NCI-H2196 (cell line): ENCODE measurements at regions not wholly inside any gene's neighbourhood (a gene's known extent, or its start where the extent isn't known, plus 50 kb on each side); places are given as distances from the start of the nearest gene placed in this dataset.
"Not testable (repeated sequence)": the region's sequence is repeated elsewhere in the genome, so short reads cannot be mapped to it uniquely, and the experiment has no call there.

Experiments
- DNase-seq: peaks from one replicate; lab custom pipeline; 2025; ENCODE audit not compliant: unreplicated experiment; lab: John Stamatoyannopoulos, UW

DNA sequence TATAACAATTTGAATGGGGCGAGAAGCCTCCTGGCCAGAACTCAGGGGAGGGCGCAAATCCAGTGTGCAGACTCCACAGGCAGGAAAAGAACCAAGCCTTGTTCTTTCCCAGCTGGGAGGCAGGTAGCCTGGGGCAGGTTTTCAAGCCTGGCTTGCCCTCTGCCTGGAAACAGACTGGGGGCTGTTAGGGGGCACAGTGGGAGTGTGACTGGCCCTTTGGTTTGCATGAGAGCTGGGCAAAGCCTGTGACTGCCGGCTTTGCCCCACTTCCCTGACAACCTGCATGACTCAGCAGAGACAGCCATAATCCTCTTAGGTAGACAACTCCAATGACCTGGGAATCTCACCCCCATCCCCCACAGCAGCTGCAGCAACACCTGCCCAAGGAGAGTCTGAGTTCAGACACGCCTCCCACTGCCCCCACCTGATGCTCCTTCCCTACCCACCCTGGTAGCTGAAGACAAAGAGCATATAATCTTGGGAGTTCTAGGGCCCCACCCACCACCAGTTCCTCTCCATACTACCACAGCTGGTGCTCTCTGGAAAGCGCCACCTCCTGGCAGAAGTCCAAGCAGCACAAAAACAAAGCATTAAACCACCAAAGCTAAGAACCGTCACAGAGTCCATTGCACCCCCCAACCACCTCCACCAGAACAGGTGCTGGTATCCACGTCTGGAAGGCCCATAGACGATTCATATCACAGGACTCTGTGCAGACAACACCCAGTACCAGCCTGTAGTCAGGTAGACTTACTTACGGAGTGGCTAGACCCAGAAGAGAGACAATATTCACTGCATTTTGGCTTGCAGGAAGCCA, 402.5 kb downstream of the STK39 start:
- DNase-seq: peak; percentile 80

DNA sequence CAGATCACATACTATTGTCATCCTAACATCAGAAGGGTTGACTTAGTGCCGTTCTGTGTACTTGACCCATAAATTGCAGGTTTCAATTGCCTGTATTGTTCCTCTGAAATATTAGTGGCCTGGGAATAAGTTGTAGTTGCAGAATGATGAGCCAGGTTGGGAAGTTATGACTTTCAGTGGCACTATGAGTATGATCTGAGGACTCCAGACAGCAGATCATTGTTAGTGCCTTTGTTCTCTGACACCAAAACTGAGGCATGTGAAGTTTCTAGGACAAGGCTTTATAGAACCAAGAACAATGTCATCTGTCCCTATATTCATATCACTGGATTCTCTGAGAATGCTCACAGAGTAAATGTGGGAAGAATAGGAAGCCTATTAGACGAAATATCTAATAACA, 403.7 kb downstream of the STK39 start:
- DNase-seq: no peak

DNA sequence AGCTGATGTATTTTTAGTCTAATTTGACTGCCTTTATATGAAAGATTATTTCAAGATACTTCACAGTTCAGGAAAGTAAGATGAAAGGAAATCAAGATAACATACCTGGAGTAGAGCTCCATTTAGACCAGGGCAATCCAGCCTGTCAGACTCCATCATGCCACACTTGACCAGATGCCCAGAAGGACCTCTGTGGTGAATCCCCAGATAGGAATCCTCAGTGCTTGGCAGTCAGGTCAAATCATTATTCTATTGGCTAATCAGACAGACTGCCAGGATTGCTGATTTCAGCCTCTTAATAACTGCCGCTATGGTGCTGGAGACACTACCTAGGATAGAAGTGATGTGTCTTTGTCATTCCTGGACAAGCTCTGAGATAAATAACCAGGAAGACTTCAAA, 404.2 kb downstream of the STK39 start:
- no peak for DNase-seq

DNA sequence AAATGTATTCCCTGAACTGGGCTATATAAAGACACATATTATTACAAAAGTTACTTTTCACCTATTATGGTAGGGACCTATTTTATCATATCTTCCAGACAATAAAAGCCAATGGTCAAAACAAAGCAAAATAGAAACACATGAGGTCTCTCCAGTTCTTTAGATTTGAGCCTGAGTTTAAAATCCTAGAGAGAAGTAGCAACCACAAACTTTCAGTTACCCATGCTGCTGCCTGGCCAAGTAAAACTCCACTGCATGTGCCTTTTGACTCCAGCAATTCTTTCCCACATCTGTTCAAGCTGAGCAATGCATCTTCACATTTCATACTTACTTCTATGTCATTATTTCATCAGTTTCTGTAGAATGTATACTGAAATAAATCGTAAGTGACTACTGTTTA, 405.3 kb downstream of the STK39 start:
- no peak for DNase-seq

DNA sequence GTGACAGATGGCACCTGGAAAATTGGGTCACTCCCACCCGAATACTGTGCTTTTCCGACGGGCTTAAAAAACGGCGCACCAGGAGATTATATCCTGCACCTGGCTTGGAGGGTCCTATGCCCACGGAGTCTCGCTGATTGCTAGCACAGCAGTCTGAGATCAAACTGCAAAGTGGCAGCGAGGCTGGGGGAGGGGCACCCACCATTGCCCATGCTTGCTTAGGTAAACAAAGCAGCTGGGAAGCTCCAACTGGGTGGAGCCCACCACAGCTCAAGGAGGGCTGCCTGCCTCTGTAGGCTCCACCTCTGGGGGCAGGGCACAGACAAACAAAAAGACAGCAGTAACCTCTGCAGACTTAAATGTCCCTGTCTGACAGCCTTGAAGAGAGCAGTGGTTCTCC, 412.1 kb downstream of the STK39 start:
- not testable (repeated sequence) for DNase-seq

DNA sequence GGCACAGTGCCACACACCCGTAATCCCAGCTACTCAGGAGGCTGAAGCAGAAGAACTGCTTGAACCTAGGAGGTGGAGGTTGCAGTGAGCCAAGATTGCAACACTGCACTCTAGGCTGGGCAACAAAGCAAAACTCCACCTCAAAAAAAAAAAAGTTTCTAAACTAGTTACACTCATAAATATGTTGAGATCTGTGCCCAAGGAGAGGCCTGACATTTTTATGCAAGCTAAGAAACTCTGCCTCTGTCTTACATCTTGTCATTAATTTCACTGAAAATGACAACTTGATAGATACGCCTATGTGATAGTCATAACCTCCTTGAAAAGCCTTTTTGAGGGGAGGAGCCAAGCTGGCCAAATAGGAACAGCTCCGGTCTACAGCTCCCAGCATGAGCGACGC, 412.7 kb downstream of the STK39 start:
- DNase-seq: no peak

DNA sequence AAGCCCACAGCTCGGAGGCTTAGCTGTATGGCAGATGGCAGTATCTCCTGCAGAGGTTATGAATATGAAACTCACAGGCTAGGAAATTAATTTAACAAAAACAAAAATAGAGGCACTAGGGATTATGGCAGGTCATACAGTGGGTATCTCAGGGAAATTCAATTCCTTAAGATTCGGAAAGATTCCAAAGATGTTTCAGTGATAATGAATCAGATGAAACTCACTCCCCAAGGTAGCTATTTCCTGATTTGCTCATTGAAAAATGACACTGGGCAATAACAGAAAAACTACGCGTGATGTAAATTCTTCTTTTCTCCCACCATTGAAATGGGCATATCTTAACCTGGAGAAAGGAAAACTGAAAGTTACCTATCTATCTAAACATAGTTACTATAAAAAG, 414.1 kb downstream of the STK39 start:
- no peak for DNase-seq

DNA sequence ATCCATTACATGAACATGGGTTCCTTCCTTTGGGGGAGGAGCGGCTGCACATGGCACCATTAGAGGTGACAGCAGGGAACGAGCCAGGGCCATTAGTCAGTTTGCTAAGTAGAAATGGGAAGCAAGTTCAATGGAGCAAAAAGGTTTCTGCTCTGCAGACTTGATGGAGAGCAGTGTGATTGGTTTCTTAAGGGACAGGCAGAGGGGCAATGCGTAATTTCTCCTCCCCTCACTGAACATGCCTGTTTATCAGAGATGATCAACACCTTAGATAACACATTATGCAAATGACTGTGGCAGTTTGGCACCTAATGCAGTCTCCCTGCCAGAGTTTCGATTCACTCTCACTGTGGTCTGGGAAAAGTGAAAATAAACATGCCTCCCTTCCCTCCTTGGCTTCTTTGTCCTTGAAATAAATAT, 414.5 kb downstream of the STK39 start:
- no peak for DNase-seq

DNA sequence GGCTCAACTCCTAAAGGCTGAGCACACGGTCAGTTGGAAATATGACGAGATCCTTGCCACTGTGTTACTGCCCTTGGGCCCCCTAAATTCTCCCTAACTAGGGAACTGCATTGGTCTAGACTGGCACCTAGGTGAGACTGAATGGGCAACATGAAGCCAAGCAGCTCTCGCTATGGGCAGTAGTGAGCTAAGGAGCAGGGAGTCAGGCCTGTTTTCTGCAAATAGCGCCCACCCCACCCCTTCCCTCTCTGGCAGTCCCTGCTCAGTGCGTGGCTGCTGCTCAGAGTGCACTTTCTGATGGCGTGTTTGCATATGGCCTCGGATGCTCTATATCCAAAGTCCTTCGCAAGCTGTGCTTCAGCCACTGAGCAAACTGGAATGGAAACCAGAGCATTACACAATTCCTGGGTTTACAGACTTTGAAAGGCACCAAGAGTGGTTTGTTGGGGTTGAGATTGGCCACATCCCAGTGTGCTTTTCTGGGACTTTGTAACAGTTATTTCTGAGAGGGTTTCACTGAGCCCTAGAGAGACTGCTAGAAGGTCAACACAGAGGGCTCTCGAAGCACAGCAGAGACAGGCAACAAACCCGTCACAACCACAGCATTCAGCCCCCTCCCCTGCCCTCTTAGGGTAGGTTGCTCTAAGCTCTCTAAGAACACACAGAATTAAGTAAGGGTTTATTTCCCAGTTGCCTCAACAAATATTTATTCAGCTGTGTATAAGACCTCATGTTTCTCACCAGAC, 419.9 kb downstream of the STK39 start:
- DNase-seq: no peak

DNA sequence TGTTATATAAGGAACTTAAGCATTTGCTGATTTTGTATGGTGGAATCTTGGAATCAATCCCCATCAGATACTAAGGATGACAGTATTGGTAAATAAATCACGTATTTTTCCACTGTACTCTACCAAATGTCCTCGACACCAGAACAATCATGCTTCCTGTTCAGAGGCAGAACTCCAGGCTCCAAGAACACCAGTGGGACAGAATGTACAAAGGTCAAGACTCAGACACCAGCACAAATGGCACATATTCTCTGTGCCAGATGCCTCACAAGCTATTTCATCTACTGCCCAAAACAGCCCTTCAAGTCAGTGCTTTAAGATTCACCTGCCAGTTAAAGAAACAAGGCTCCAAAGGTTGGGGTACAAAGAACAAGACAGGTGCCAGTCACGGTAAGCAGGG, 420.5 kb downstream of the STK39 start:
- DNase-seq: no peak

DNA sequence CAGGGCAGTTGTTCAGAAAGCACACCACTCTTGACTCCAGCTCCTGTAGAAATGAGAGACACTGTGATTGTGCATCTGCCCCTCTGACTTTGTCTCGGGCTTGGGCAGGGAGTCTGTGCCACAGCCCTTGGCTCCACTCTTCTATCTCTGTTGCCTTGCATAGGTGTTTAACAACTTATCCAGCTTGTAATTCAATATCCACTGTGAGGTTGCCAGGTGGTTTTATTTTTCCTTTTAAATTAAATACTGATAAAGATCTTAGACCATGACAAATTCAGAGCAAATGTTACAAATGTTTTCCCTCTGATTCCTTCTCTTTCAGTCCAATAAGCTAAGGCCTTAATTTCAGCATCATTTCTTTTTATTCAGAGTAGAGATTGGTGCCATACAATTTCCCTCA, 421.7 kb downstream of the STK39 start:
- no peak for DNase-seq

DNA sequence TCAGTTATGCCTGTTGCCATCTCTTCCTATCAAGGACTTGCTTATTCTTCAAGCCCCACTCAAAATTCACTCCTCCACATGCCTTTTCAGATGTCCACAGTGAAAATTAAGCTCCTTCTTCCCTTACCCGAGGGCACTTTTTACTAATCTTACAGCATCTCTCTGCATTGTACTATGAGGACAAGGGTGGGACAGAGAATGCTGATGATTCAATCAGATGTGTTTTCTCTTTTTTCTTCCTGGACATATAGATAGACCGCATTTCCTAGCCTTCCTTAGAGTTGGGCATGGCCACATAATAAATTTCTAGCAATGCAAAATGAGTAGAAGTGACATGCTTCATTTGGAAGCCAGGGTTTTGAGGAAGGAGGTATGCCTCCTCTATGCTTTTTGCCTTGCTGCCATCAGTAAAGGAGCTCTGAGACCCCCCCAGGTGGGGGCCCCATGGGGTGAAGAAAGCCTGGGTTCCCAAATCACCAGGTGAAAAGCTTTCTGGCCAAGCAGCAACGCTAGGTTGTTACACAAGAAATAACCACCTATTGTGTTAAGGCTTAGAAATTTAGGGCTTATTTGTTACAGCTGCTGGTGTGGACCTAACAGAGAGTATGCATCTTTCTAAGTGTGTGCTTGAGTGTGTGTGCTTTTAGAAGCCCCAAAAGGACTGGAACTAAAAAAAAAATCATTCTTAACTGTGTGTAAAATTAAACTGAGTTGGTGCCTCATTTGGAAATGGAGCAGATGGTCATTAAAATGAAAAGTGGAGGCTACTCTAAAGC, 424.5 kb downstream of the STK39 start:
- DNase-seq: no peak

DNA sequence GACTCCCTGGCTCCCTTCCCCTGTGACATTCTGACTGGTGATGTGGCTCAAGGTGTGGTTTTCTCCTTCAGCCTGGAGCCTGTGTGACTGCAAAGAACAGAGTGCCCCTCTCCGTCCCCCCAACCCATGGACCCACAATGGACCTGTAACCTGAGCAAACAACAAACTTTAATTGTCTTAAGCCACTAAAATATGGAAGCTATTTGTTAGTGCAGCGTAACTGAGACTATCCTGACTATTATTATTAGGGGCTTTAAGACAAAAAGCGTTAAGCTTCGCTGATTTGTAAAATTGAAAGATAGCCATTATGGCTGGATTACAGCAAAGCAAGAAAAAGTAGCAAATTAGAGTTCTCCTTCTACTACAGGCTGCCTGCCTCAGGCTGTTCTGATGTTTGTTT, 426.9 kb downstream of the STK39 start:
- no peak for DNase-seq

DNA sequence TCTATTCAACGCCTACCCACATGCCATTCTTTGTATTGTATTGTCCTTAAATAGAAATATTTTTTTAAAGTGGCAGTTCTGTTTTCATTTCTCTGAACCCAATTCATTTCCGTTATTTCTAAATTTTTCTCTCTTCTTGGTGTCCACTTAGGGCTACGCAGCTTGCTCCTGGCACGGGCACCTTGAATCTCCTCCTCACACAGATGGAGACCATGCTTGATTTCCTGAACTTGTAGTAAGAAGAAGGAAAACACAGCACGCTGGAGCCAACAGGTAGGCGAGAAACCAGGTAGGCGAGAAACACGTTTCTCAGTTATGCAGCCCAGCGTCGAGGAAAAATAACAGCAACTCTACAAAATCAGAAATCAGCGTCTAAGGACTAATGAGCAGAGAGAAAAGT, 428.9 kb downstream of the STK39 start:
- DNase-seq: no peak

DNA sequence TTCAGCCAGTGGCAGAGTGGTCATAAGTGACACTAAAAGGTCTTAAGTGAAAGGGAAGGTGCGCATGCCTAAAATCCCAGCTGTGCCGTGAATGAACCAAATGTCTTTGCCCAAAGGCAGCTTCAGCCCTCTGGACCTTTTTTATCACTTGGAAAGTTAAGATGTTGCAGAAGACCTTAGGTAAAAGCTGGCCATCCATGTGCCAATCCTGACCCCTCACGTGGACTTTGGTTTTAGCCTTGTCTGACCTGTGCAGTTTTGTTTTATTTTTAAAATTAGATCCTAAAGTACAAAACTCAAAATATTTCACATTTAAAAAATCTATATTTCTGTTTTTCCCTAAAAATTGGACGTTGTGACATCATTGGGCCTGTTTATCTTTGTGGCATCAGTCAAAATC, 429.5 kb downstream of the STK39 start:
- no peak for DNase-seq

DNA sequence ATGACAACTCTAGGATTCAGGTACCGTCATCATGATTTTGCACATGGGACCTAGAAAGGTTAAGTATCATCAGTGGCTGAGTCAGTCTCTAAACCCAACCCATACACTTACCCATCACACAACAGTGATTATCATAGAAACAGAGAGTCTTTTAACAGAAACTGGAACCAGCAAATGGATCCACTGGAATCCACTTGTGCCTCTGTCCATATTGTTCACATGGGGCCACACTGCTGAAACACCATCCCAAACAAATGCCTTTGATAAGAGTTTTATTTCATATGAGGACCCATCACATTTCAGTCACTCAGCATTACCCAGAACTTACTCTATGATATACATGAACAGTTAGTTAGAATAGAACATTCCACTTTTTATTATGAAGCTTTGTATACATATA, 430.0 kb downstream of the STK39 start:
- DNase-seq: no peak

DNA sequence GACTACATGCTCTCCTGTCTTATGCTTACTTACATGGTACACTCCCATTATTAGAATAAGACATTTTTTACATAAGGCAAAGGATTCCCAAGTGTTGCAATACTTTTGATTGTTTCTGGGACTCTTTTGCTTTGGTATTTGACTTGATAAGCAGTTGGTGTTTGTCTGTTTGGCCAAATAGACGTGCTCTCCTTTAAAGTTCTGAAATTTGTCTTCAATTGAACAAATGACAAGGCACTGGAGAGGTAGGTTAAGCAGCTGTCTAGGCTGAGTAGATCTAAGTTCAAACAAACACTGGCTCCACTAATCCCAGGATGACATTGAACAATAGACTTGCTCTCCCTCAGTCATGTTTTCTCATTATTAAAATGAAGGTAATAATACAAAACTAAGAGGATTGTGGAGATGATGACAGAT, 430.5 kb downstream of the STK39 start:
- no peak for DNase-seq

DNA sequence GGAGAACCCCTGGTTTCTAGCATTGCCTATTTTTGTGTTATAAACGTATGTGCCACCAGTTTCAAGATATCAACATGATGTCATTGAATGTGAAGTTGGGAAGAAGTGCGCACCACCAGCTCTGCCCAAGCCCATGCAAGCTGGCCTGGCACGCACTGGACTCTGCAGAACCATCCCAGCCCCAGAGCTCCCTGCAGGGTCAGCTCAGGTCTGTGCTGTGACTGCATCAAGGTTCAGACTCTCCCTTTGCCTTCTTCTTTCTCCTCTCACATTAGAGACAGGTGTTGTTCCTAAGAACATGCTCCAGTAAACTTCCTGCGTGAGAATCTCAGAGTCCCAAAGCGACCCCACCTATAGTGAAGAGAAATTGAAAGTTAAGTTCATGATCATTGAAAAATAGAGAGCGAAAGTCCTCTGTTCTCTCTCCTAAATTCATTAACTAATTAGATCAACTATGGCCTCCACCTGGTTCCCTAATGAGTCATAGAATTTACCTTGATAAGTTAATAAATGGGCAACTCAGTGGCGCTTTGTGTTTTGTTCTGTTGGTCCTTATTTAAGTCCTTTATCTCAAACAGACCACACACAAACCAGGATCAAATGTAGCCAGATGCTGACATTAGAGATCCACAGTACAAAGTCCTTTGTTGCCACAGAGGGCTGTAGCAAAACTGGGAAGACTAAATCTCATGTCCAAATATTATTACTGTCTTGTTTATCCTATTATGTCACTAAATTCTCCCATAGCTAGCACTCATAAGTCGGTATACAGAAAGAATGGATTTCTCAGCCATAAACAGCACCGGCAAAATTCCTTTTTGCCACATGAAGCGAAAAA, 432.3 kb downstream of the STK39 start:
- DNase-seq: no peak

DNA sequence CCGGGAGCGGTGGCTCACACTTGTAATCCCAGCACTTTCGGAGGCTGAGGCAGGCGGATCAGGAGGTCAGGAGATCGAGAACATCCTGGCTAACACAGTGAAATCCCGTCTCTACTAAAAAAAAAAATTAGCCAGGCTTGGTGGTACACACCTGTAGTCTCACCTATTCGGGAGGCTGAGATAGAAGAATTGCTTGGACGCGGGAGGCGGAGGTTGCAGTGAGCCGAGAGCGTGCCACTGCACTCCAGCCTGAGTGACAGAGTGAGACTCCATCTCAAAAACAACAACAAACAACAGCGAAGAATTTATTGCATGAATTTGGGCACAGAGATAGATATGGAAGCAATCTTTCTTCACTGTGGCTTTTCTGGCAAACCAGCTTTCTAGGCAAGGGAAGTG, 432.9 kb downstream of the STK39 start:
- not testable (repeated sequence) for DNase-seq

DNA sequence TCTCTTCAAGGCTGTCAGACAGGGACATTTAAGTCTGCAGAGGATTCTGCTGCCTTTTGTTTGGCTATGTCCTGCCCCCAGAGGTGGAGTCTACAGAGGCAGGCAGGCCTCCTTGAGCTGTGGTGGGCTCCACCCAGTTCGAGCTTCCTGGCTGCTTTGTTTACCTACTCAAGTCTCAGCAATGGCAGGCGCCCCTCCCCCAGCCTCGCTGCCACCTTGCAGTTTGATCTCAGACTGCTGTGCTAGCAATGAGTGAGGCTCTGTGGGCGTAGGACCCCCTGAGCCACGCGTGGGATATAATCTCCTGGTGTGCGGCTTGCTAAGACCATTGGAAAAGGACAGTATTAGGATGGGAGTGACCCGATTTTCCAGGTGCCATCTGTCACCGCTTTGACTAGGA, 437.6 kb downstream of the STK39 start:
- DNase-seq: not testable (repeated sequence)

DNA sequence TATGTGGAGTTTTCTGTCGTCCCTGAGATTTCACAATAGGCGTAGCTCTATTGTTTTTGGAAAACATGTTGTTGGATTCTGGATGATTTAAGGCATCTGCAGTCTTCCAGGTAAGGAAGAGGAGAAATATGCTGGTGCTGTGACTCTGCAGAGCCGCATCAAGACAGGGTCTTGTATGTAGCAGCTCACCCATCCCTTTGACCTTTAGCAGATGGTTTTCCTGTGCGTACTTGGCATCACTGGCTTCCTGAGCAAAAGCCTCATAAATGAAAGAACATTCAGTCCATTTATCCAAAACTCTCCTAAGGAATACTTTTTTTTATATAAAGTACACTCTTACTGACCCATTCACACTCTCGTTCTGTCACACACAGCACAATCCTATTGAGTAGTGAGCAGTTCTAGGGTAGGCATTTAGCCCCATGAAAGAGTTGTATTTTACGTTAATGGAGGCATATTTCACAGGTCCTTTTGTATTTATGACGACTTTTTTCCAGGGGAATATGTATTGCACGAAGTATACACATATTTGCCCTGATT, 443.9 kb downstream of the STK39 start:
- DNase-seq: no peak
